Dendritic cell treated with granulocyte-macrophage colony-stimulating factor and Interleukin-4, amounts not matched to agents 40 ng/mL and 50 ng/mL, for 4 days (primary cell): ENCODE measurements at regions not wholly inside any gene's neighbourhood (a gene's known extent, or its start where the extent isn't known, plus 50 kb on each side); places are given as distances from the start of the nearest gene placed in this dataset.

Experiments used
- H3K27ac Mint-ChIP-seq: one replicate; pipeline ENCODE4 v1.8.0; 2022; ENCODE audit warnings: mild to moderate bottlenecking, mixed read lengths
- H3K27me3 Mint-ChIP-seq: one replicate; pipeline ENCODE4 v1.8.0; 2022; ENCODE audit warnings: mild to moderate bottlenecking, mixed read lengths
- H3K36me3 Mint-ChIP-seq: one replicate; pipeline ENCODE4 v1.8.0; 2022; ENCODE audit warnings: low read depth, mixed read lengths
- H3K4me1 Mint-ChIP-seq: one replicate; pipeline ENCODE4 v1.8.0; 2022; ENCODE audit warnings: low read depth, mixed read lengths
- H3K4me3 Mint-ChIP-seq: one replicate; pipeline ENCODE4 v1.8.0; 2022; ENCODE audit warnings: mild to moderate bottlenecking, moderate library complexity, mixed read lengths
- H3K9me3 Mint-ChIP-seq: one replicate; pipeline ENCODE4 v1.8.0; 2022; ENCODE audit warnings: mixed read lengths
- intact Hi-C: fragments of 100-400 bp; cut with micrococcal nuclease; formaldehyde crosslinking; loops from one replicate; pipeline ENCODE4 v1.15.0; 2022

- no peaks in the 10 kb centered on the region for H3K27me3 Mint-ChIP-seq
- H3K9me3 Mint-ChIP-seq, result no peaks in the 10 kb centered on the region
- intact Hi-C loops, result no loop called here
- no peak overlapping the region for H3K4me3 Mint-ChIP-seq
- no peak overlapping the region for H3K27ac Mint-ChIP-seq
- H3K4me1 Mint-ChIP-seq, result peaks cover 5% of the 10 kb centered on the region
- no peaks in the 10 kb centered on the region for H3K36me3 Mint-ChIP-seq
Measured at GRCh38 chr6:149223120-149223903, 94.2 kb upstream of the TAB2 start.

- intact Hi-C loops, result no loop called here
- Mint-ChIP-seq H3K4me1 (peaks cover 4% of the 10 kb centered on the region), H3K9me3 (no peaks in the 10 kb centered on the region), H3K4me3 (no peak overlapping the region), H3K27ac (no peak overlapping the region), H3K36me3 (no peaks in the 10 kb centered on the region), H3K27me3 (no peaks in the 10 kb centered on the region)
Measured at GRCh38 chr6:149223904-149224351, 93.6 kb upstream of the TAB2 start.

- Mint-ChIP-seq H3K4me3 (no peak overlapping the region), H3K27ac (no peak overlapping the region), H3K9me3 (no peaks in the 10 kb centered on the region), H3K27me3 (no peaks in the 10 kb centered on the region), H3K36me3 (no peaks in the 10 kb centered on the region), H3K4me1 (peaks cover 7% of the 10 kb centered on the region)
- intact Hi-C loops, result no loop called here
Measured at GRCh38 chr6:149224399-149224798, 93.1 kb upstream of the TAB2 start.

DNA sequence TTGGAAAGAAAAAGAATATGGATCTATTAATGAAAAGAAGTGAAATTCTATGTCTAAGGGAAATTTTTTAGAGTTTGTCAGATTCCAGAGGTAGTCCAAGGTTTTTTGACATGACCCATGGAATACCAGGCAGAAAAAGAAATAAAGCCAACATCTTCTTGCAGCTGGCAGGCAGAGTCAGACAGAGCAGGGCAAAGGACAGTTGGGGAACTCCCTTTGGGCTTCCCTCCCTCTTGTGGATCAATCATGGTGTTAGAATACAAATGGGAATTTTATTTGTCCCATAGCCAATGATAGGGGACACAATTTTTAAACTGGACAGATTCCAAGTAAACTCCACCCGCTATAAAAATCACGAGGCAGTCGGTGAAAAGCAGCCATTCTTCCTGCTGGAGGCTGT lies 92.1 kb upstream of the TAB2 start:
- H3K27me3 Mint-ChIP-seq, result no peaks in the 10 kb centered on the region
- no peaks in the 10 kb centered on the region for H3K9me3 Mint-ChIP-seq
- peaks cover 7% of the 10 kb centered on the region for H3K4me1 Mint-ChIP-seq
- intact Hi-C loops, result no loop called here
- no peak overlapping the region for H3K27ac Mint-ChIP-seq
- no peaks in the 10 kb centered on the region for H3K36me3 Mint-ChIP-seq
- H3K4me3 Mint-ChIP-seq, result no peak overlapping the region

- no peak overlapping the region for H3K4me3 Mint-ChIP-seq
- no peak overlapping the region for H3K27ac Mint-ChIP-seq
- H3K36me3 Mint-ChIP-seq, result no peaks in the 10 kb centered on the region
- H3K4me1 Mint-ChIP-seq, result peaks cover 9% of the 10 kb centered on the region
- no peaks in the 10 kb centered on the region for H3K9me3 Mint-ChIP-seq
- H3K27me3 Mint-ChIP-seq, result no peaks in the 10 kb centered on the region
- intact Hi-C loops, result no loop called here
Measured at GRCh38 chr6:149225946-149226345, 91.6 kb upstream of the TAB2 start.

GRCh38 chr6:149227796-149228195 lies 89.7 kb upstream of the TAB2 start:
- H3K36me3 Mint-ChIP-seq, result no peaks in the 10 kb centered on the region
- H3K4me1 Mint-ChIP-seq, result peaks cover 24% of the 10 kb centered on the region
- intact Hi-C loops, result no loop called here
- no peak overlapping the region for H3K27ac Mint-ChIP-seq
- no peaks in the 10 kb centered on the region for H3K27me3 Mint-ChIP-seq
- no peaks in the 10 kb centered on the region for H3K9me3 Mint-ChIP-seq
- H3K4me3 Mint-ChIP-seq, result no peak overlapping the region

DNA sequence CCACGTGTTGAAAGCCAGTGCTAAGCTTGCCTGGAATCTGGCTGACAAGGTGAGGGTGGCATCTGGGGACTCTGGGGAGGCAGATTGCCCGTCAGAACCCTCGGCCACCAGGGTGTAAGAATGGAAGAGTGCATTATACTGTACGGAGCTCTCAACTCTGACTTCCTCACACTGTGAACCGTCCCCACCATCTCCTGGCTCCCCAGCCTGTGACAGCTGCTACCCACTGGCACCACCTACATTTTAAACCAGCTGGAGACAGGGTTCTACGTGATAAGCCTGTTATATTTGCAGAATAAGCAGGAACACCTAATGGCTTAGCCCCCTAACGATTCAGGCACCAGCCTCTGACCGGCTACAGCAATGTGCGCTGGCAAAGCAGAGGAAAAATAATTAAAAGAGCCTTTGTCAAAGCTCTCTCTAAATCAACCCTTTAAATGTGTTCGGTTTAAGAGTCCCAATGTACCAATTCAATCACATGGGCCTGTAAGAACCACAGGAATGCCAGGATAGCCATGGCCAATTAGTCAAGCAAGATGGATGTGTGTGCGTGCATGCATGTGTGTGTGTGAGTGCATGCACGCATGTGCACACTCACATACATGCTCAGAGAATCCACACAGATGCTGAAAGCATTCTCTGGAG lies 89.1 kb upstream of the TAB2 start:
- Mint-ChIP-seq H3K4me3 (no peak overlapping the region), H3K4me1 (peaks cover 31% of the 10 kb centered on the region), H3K9me3 (no peaks in the 10 kb centered on the region), H3K36me3 (no peaks in the 10 kb centered on the region), H3K27ac (no peak overlapping the region), H3K27me3 (no peaks in the 10 kb centered on the region)
- intact Hi-C loops, result no loop called here

GRCh38 chr6:149229096-149229495 lies 88.4 kb upstream of the TAB2 start:
- Mint-ChIP-seq H3K36me3 (no peaks in the 10 kb centered on the region), H3K4me3 (no peak overlapping the region), H3K27ac (no peak overlapping the region), H3K4me1 (peaks cover 33% of the 10 kb centered on the region), H3K9me3 (no peaks in the 10 kb centered on the region), H3K27me3 (no peaks in the 10 kb centered on the region)
- intact Hi-C loops, result no loop called here

GRCh38 chr6:149230712-149231460 lies 86.6 kb upstream of the TAB2 start:
- peak overlapping the region; percentile 83 for H3K27ac Mint-ChIP-seq
- no peaks in the 10 kb centered on the region for H3K36me3 Mint-ChIP-seq
- peaks cover 50% of the 10 kb centered on the region for H3K4me1 Mint-ChIP-seq
- no peak overlapping the region for H3K4me3 Mint-ChIP-seq
- no peaks in the 10 kb centered on the region for H3K9me3 Mint-ChIP-seq
- no peaks in the 10 kb centered on the region for H3K27me3 Mint-ChIP-seq
- intact Hi-C loops, result loop anchor here (5.0 kb wide), 1 partner anchor 149 kb away; no protein-coding TSS in a partner anchor

DNA sequence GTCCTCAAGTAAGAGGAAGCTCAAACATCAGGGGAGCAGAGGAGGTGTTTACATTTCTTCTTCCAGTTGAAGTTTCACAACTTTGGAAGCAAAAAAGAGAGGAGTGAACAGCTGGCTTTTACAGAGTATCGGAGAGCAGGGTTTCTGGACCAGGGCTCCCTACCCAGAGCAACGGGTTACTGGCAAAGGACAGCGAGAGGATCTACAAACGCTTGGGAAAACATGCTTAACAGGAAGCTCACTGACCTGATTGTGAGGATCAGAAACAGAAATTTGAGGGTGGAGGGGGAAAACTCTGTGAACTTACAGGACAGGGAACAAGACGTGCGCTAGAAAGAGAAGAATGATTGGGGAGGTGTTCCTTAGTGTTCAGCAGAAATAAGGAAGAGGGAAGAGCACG lies 85.7 kb upstream of the TAB2 start:
- no peaks in the 10 kb centered on the region for H3K36me3 Mint-ChIP-seq
- H3K27ac Mint-ChIP-seq, result peak overlapping the region; percentile 72
- H3K4me3 Mint-ChIP-seq, result peak overlapping the region; percentile 0
- H3K4me1 Mint-ChIP-seq, result peaks cover 53% of the 10 kb centered on the region
- no peaks in the 10 kb centered on the region for H3K27me3 Mint-ChIP-seq
- no peaks in the 10 kb centered on the region for H3K9me3 Mint-ChIP-seq
- intact Hi-C loops, result loop anchor here (5.0 kb wide), 1 partner anchor 149 kb away; no protein-coding TSS in a partner anchor

DNA sequence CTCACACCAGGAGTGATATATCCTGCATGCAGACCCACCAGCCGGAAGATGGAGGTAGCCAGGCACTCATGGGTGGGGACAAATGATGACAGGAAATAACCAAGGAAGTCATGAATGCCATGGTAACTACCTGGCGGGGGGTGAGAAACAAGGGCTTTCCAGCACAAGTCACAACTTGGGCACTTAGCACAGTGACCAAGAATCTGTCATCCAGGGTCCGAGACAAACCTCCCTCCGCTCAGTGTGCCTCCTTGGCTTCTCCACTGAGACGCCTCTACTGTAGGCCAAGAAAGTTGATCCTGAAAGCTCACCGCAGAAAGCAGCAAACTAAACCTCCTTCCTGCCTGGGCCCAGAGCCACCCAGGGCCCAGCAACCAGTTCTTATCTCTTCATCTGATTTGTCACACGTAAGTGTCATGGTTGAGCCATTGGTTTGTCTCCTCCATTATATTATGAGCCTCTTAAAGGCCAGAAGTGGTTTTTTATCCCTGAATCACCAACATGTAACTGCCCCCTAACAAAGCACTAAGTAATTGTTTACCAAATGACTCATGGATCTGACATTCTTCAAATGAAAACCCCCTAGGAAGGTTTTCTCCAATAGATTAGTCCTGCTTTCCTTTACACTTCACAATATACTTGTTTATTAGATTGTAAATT lies 84.3 kb upstream of the TAB2 start:
- Mint-ChIP-seq H3K4me3 (no peak overlapping the region), H3K36me3 (no peaks in the 10 kb centered on the region), H3K4me1 (peaks cover 67% of the 10 kb centered on the region), H3K27ac (peak overlapping the region; percentile 72), H3K27me3 (no peaks in the 10 kb centered on the region), H3K9me3 (peaks cover 4% of the 10 kb centered on the region)
- intact Hi-C loops, result loop anchor here (5.0 kb wide), 1 partner anchor 151 kb away; no protein-coding TSS in a partner anchor

DNA sequence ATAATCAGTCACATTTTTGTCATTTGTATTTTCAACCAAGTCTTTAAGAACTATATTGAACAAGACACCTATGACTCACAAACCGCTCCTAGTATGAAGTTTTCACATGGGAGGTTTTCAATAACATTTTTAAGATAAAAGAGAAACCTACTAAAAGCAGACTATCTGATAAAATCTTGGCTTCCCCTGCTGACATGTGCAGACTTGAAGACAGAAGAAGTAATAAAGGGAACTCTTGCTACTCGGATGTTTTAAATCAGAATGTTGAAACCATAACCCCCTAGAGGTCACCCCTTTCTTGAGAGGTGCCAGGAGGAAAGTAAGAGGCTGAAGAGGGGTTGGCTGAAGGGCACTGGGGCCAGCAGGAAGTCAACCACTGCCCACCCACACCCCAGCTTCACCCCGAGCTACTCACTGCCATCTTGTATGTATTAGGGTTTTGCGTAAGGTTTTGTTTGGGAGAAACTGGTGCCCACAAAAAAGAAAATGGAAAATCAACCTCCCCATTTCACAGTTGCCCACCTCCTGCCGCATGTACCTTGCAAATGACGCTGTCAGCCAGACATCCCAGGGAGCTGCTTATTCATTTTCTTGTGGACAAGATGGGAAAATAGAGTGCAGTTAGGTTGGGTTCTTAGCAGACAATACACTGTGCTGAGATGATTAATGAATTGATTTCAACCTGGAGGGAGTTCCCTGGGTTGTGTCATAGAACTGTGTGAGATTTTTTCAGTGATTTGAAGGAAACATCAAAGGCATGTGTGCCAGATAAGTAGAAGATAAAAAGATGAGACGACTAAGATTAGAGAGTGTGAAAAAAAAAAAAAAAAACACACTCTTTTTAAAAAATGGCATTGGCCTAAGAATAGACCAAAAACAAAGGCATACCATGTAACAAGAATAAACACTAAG lies 83.2 kb upstream of the TAB2 start:
- Mint-ChIP-seq H3K9me3 (peaks cover 14% of the 10 kb centered on the region), H3K4me1 (peaks cover 63% of the 10 kb centered on the region), H3K4me3 (no peak overlapping the region), H3K27ac (peak overlapping the region; percentile 68), H3K27me3 (no peaks in the 10 kb centered on the region), H3K36me3 (no peaks in the 10 kb centered on the region)
- intact Hi-C loops, result loop anchor here (5.0 kb wide), 1 partner anchor 152 kb away; no protein-coding TSS in a partner anchor

- Mint-ChIP-seq H3K9me3 (peaks cover 19% of the 10 kb centered on the region), H3K4me1 (peaks cover 63% of the 10 kb centered on the region), H3K4me3 (no peak overlapping the region), H3K36me3 (no peaks in the 10 kb centered on the region), H3K27ac (peak overlapping the region; percentile 68), H3K27me3 (no peaks in the 10 kb centered on the region)
- intact Hi-C loops, result loop anchor here (5.0 kb wide), 1 partner anchor 37 kb away; no protein-coding TSS in a partner anchor
Measured at GRCh38 chr6:149235130-149235561, 82.4 kb upstream of the TAB2 start.
